H4 (cell line): ENCODE measurements at regions not wholly inside any gene's neighbourhood (a gene's known extent, or its start where the extent isn't known, plus 50 kb on each side); places are given as distances from the start of the nearest gene placed in this dataset.

Experiments used
- DNase-seq: peaks from one replicate; pipeline ENCODE4 v3.0.0-alpha.2; 2015; ENCODE audit warnings: low spot score

DNA sequence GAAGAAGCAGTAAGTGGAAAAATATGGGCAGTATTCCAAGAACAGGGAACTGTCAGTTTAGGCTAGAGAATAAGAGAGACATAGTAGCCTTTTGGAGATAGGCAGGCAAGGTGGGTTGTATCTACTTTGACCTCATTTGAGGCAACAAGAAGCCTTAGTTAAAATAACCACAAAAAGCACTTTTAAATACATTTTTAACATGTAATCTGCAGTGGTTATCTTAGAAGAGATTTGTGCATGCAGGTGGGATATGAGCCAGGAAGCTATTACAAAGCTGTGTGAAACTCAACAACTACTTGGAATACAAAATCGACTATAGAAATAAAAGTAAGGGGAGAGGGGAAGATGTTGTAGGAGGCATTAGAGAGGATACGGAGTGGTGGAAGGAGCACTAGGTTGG lies 143.7 kb upstream of the MCHR2 start:
- DNase-seq = no peak

DNA sequence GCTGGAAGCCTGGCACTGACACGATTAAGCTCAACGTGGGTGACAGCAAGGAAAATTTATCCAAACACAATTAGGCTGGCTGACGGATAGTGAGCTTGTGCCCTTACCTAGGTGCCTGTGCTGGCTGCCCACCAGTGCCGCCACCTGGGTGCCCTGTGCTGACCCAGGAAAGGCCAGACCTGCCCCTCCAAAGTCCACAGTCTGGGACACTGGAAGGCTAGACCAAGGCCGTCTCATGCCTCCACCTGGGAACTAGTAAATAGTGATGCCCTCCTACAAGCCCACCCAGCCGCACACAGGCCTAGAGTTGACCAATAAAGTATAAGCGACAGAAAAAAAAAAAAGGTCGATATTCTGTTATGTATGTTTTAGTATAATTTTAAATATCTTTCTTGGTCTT lies 142.6 kb upstream of the MCHR2 start:
- DNase-seq = no peak

DNA sequence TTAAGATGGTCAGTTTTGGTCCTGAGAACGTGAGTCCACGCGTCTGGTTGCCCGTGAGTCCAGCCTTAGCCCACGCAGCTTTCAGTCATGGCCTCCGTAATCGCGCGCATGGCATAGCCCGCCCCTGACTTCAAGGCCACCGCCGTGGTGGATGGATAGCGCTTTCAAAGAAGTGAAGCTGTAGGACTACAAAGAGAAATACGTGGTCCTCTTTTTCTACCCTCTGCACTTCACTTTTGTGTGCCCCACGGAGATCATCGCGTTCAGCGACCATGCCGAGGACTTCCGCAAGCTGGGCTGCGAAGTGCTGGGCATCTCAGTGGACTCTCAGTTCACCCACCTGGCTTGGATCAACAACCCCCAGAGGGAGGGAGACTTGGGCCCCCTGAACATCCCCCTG lies 142.0 kb upstream of the MCHR2 start:
- no peak for DNase-seq

DNA sequence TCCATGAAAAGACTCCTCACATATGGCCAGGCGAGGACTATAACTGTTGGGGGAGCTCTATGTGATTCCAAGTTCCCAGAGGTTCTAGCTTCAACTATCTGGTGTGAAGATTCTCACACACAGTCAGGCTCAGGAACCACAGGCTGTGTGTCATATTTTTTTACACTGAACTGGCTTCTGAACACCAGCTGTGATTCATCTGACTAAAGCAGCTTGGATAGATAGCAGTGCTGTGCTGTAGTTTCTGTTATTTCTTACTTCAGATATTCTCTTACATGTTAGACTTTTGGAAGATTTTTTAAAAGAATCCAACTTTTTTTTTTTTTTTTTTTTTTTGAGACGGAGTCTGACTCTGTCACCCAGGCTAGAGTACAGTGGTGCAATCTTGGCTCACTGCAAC lies 140.7 kb upstream of the MCHR2 start:
- DNase-seq = no peak

DNA sequence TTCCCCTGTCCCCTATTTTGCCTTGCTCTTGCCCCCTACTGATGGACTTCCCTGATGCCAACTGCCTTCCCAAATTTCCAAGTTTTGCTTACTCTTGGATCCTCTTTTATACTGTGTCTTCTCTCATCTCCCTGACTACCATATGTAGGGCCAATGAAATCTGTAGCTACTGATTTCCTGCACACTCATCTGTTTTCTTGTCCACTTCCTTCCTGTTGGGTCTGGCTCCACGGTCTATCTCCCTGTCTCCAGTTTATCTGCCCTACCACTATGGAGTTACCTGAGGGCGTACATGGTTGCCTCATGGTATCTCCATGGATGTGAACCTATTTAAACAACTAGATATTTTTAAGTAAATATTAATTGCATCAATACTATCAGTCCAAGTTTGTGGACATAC lies 140.3 kb upstream of the MCHR2 start:
- DNase-seq = no peak

DNA sequence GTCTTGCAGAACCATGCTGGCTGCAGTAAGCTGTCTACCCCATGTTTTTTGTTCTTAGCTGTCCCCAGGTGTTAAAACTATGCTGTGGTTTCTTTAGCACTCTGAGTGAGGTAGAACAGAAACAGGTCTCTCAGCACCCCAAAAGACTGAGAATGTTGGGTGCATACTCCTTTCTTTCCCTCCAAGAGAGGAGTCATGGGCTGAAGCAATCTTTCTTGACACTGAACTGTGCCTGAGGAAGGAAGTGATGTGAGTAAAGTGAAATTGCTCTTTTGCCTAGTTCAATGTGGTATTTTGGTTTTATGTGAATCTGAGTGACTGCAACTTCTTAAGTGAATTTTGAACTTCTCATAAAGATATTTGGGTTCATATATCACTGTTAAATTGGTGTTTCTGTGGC lies 138.0 kb upstream of the MCHR2 start:
- no peak for DNase-seq

DNA sequence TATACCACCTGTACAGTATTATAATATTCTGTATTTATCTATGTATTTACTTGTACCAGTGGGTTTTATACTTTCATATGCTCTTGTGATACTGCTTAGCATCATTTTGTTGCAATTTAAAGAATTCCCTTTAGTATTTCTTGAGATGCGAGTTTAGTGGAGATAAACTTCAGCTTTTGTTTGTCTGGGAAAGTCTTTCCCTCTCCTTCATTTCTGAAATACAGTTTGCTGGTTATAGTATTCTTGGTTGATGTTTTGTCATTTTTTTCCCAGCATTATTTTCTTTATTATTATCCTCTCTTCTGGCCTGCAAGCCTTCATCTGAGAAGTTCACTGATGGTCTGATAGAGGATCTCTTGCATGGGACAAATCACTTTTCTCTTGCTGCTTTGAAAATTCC lies 136.6 kb upstream of the MCHR2 start:
- DNase-seq = no peak

DNA sequence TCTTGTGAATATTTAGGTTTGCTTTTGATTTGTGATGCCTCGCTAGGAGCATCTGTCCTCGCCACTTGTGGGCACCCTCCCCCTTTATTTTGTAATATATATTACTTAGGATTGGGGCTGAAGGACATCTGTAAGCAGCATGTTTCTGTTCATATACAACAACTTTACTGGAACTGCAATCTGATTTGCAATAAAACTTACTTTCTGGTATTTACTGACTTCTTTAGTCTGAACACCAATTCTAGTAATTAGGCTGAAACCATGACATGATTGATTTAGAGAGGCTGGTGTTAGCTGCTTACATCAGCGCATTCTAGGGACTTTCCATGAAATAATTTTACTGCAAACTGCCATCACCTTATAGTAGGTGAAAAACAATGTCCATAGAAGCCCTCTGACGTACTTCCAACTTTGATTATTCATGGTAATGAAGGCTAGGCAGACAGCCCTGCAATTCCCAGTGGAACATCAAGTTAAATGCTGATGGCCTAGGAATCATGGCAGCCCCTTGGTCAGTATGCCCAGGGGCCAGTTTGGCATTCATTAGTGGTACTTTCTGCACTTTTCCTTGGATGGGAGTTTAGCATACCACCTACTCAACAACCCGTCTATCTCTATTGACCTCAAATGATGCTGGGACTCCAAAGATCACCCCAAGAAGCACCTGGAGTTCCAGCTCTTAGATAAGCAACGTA lies 132.9 kb upstream of the MCHR2 start:
- no peak for DNase-seq

DNA sequence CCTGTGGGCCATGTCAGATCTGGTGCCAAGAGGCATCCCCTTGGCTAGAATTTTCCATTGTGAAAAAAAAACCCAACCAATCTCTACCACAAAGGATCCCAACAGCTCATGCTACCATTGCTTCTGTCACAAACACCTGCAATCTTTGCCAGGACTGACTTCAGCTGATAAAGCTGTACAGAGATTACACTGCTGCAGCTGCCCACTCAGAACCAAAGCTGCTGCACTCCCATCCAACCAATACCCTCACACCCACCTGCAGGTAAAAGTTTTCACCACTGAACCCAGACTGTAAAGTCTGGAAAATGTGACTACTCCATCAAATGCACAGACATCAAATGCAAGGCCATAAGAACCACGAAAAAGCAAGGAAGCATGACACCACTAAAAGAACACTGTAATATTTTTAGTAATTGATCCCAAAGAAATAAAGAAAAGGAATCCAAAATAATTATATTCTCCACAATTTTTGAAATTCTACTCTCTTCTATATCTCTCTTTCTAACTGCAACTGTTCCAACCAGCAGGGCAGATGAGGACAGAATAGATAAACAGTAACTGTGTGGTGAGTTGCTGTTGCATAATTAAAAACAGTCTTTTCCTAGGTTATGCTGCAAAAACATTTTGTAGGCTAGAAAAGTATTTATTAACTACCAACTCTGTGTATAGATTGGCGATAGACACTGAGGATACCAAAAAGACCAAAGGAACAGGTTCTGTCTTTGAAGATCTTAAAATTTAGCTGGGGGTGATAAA lies 128.0 kb upstream of the MCHR2 start:
- no peak for DNase-seq

DNA sequence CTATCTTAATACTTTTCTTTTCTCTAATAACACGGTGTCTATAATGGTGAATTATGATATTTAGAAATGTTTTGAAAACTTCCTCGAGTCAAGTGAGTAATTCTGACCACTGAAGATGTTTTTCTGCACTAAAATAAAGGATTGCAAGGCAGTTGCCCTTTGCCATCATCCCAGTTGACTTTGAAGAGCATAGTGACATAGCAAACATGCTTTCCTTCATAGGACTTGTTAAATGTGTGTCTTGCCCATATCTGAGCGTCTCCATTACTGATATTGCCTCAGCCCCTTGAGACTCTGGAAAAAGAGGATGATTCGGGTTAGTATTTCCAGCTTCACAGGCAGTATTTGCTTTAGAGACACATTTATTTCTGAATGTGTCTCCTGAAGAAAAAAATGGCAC lies 125.2 kb upstream of the MCHR2 start:
- no peak for DNase-seq

DNA sequence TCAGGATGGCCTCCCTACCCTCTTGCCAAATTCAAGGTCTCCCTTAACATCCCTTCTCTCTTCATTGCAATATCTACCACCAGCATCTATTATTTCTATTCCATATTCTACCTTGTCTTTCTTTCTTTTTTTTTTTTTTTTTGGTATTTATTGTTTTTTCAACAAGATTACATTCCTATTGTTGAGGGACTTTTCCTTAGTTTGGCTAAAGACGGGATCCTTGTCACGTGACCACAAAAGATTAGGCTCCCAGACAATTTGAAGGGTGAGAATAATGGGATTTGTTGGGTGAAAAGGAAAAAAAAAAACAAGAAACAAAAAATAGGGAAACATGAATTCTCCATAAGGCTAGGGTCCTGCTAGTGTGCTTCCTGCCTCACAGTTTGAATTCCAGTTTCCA lies 124.3 kb upstream of the MCHR2 start:
- DNase-seq = no peak

DNA sequence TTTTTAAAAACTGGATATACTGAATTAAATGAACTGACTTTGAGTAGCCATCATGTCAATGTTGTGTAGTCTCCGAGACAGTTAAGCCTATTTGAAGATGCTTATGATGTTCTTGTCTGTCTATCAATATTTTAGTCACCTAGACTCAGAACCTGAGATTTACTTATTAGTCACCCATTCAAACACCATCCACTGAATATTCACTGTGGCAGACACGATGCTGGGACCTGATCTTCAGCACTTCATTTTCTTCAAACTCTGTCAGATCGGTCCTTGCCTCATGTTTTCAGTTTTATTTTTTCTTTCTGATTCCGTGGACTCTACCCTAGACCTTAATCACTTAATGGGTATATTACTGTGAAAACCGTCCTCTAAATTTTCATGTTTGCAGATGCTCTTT lies 123.7 kb upstream of the MCHR2 start:
- no peak for DNase-seq

DNA sequence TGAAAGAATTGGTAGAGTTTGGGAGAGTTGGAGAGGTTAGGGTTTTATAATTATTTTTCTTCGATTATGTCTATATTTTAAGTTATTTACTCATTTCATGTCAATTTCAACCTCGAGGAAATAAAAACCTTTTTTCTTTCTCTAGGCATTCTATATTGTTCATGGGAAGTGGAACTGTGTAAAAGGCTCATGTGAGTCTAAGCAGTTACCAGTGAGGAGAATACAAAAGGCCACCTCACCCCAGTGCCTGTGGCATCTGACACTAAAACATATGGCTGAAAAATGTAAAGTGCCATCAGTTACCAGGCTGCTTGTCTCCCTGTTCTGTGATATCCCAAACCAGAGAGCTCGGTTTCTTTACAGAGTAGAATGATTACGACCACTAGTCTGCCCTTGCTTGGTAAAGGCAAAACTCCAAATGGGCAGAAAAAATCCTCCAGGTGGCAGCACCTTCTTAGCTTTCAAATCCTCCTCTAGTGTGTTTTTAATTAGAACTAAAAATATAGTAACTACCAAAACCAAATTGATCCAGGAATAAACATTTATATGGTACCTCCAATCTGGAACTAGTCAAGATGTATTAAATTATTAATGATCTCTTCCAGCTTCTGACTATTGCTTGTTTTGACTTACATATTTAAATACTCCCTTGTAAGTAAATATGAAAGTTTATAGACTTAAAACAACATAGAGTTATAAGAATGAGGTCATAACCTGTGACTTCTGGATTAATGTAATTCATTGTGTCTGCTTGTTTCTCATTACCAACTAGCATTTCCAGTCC lies 122.6 kb upstream of the MCHR2 start:
- DNase-seq = peak; percentile 33

DNA sequence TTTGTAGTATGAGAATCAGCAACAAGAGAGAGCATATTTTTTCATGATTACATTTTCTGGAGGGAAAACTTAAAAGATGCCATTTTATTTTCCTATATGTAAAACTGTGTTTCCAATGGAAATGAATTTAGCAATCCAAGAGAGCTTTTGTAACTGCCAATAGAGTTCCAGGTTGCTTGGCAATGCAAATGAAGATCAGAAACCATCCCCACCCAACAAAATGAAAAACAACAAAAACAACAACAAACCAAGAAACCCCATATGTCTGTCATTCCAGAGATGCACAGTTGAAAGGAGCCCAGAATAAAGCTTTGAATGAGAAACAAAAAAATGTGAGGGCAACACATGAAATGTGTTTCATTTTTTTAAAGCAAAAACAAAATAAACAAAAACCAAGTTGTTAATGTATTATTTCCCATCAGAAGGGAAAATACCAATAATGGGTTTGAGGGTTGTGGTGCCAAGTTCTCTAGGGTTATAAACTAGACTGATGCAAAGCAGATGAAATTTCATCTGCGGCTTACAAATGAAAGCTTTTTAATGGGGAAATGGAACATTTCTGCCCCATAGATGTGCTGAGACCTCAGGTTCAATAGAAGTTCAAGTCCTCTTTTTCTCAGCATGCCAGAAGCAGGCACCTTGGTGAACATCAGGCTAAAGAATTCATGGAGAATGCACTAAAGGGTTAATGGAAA lies 121.5 kb upstream of the MCHR2 start:
- no peak for DNase-seq

DNA sequence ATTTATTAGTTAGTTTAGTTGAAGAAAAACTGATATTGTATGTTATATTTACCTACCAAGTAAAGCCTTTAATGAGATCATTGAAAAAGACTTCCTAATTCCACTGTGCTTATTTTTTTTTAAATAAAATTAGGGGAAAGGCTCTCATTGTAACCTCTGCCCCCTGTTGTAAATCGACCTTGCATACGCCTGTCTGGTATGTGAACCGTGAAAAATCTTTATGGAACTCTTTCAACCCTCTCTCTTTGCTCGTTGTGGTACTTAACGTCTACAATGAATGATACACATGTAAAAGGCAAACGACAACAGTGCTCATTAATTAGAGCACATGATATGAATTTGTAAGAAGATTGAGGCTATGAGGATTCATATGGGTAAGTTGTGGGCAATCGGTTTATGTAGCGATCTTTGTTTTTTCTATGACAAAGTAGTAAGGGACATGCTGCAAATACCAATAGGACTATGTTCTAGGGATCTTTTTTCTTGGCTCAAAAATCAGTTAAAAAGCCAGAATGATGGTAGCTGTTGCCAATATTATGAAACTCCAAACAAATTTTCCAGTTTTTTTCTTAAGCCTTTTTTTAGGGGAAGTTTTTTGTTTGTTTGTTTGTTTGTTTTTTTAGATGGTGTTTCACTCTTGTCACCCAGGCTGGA lies 119.0 kb upstream of the MCHR2 start:
- no peak for DNase-seq

DNA sequence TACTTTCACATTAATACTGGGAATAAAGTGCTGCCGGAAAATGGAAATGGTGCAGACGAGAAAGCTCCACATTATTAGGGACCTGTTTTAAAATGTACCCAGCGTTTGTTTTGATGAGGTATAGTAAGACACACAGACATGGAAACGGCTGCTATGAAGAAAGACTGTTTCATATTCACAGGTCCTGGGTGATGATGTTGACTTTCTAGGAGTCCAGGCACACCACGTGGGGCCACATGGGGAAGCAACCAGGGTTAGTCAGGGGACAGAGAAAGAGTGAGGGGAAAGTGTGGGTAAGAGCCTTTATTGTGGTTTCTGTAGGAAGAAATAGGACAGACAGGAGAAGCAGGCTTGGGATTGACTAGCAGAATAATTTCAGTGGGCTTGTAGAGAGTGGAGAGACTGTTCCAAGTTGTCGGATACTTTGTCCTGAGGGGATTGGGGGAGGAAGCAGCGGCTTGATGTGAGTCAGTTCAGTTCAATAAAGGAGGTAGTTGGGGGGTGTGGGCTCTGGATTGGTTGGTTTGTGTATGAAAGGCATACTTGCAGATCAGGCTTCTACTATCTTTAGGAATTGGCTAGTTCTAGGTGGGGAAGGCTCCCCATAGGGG lies 112.0 kb upstream of the MCHR2 start:
- no peak for DNase-seq

DNA sequence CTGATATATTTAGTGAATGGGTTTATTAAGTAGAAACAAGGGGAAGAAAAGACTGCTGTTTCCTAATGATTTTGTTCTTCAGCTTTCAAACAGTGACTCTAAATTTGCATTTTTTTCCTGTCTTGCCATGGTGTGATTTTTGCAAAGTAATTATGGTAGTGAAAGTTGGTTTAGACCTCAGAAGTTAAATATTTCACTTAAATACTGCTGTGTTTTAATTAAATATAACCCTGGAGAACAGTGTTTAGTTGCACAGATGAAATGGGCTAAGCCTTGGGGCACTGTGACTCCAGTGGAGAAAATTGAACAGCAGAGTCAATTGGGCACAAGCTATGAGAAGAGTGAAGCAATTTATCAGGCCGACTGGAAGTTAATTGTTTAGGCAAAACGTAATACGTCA lies 111.1 kb upstream of the MCHR2 start:
- no peak for DNase-seq

DNA sequence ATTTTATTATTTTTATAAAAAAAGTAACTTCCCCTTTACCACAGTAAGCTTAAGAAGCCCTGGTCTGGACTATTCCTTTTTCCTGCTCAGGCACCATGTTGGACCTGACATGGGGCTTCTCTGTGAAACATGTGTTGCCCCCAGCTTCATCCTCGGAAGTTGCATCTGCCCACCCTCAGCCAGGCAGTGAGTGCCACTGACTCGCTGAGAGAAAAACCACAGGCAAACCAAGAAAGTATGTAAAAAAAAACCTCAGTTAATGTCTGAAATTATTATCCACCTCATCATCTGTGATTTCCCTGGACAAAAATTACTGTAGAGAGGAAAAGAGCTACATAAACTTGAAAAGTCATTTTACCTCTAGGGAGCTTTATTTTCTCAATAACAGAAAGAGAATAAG lies 109.9 kb upstream of the MCHR2 start:
- DNase-seq = no peak

DNA sequence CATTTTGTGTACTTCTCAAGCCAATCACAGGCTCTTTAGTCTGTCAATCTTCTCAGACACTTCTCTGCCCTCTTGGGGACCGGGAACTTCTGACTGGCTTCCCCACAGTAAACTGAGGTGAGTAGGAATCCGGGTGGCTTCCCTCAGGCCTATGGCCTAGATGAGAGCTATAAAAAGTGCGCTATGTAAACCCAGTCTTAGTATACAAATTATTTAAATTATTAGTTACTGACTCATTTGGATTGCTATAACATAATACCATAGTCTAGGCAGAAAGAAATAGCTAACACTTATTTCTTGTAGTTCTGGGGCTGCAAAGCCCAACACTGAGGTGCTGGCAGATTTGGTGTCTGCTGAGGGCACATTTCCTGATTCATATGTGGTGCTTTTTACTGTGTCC lies 109.2 kb upstream of the MCHR2 start:
- DNase-seq = no peak

DNA sequence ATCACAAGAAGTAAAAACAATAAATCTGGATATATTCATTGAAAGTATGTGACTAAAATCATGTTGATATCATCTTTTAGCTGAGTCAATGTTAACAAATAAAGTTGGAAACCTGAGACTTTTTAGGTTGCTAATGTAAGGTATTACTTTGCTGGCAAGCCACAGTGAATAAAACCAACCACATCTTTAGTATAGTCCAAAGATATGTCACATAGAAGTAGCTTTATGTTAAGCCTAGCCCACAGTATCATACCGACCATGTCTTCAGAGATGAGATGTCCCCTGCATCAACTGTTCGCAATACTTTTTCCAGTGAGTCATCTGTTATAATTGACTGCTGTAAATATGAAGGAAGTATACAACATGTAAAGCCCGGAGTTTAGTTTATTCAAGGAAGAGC lies 107.6 kb upstream of the MCHR2 start:
- DNase-seq = peak; percentile 6

DNA sequence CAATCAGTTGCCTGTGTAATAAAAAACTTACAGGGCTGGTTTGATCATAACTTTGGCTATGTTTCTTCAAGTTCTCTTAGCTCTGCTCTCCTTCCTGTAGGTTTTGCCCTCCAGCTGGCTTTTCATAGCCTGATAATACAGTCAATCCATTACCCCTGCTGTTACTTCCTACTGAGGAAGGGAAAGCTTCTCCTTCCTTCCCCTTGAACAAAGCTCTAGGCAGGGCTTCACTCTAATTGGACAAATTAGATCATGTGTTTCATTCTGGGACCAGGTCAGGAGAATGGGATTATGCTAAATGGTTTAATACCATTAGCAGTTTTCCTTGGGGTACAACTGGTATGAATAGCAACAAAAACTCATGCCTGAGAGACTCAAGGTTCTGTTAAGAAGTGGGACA lies 106.8 kb upstream of the MCHR2 start:
- no peak for DNase-seq
